ENCODE measurements at regions not wholly inside any gene's neighbourhood (a gene's known extent, or its start where the extent isn't known, plus 50 kb on each side); places are given as distances from the start of the nearest gene placed in this dataset.

DNA sequence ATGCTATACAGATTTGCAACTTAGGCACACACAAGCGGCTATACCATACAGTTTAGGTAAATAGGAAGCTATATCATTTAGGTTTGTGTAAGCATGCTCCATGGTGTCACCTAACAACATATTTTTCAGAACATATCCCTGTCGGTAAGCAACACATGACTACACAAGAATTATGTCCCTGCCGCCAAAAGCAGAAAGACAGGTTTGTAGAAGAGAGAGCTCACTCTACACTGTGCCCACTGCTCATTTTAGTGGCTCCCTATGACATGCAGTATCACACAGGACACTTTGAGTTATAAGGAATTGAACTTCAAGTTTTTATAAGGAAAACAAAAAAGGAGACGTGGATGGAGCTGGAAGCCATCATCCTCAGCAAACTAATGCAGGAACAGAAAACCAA is 132.5 kb upstream of the KAZN start:
- TF ChIP-seq, protein P1, sequence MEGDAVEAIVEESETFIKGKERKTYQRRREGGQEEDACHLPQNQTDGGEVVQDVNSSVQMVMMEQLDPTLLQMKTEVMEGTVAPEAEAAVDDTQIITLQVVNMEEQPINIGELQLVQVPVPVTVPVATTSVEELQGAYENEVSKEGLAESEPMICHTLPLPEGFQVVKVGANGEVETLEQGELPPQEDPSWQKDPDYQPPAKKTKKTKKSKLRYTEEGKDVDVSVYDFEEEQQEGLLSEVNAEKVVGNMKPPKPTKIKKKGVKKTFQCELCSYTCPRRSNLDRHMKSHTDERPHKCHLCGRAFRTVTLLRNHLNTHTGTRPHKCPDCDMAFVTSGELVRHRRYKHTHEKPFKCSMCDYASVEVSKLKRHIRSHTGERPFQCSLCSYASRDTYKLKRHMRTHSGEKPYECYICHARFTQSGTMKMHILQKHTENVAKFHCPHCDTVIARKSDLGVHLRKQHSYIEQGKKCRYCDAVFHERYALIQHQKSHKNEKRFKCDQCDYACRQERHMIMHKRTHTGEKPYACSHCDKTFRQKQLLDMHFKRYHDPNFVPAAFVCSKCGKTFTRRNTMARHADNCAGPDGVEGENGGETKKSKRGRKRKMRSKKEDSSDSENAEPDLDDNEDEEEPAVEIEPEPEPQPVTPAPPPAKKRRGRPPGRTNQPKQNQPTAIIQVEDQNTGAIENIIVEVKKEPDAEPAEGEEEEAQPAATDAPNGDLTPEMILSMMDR (IDR thresholded peaks at IDR 0.05; ENCODE audit: insufficient read depth, low read length), result no peak
- TF ChIP-seq, protein P2, sequence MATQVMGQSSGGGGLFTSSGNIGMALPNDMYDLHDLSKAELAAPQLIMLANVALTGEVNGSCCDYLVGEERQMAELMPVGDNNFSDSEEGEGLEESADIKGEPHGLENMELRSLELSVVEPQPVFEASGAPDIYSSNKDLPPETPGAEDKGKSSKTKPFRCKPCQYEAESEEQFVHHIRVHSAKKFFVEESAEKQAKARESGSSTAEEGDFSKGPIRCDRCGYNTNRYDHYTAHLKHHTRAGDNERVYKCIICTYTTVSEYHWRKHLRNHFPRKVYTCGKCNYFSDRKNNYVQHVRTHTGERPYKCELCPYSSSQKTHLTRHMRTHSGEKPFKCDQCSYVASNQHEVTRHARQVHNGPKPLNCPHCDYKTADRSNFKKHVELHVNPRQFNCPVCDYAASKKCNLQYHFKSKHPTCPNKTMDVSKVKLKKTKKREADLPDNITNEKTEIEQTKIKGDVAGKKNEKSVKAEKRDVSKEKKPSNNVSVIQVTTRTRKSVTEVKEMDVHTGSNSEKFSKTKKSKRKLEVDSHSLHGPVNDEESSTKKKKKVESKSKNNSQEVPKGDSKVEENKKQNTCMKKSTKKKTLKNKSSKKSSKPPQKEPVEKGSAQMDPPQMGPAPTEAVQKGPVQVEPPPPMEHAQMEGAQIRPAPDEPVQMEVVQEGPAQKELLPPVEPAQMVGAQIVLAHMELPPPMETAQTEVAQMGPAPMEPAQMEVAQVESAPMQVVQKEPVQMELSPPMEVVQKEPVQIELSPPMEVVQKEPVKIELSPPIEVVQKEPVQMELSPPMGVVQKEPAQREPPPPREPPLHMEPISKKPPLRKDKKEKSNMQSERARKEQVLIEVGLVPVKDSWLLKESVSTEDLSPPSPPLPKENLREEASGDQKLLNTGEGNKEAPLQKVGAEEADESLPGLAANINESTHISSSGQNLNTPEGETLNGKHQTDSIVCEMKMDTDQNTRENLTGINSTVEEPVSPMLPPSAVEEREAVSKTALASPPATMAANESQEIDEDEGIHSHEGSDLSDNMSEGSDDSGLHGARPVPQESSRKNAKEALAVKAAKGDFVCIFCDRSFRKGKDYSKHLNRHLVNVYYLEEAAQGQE (IDR thresholded peaks at IDR 0.05; ENCODE audit: insufficient replicate concordance, low read depth), result no peak
